ENCODE measurements at regions not wholly inside any gene's neighbourhood (a gene's known extent, or its start where the extent isn't known, plus 50 kb on each side); places are given as distances from the start of the nearest gene placed in this dataset.

DNA sequence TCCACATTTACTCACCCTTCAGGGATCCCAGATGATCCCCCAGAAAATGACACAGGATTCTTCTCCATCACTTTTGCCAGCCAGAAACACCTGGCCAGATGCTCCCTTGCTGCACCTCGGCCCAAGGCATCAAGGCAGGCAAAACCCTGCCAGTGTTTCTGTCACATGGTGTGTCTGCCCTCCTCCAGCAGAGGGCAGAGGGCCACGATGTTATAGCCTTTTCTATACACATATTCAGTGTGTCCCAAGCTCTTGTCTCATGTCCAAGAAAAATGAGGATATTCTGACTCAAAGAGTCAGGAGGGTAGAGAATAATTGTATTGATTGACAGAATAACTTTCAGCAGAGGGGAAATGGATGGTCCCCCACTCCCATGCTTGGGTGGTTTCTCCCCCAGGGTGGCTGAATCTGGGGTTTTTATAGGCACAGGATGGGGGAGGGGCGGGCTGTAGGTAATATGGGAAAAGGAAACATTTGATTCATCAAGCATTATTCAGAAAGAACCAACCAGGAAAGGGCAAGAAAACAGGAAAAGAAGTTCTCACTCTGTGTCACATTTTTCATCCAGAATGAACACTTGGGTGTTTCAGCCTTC lies 933.9 kb downstream of the TRIB2 start:
- Histone ChIP-seq H3K27ac (no peak overlapping the region), H3K4me1 (no peaks in the 10 kb centered on the region), H3K9me3 (no peaks in the 10 kb centered on the region), H3K4me3 (no peak overlapping the region), H3K36me3 (no peaks in the 10 kb centered on the region), H3K27me3 (no peaks in the 10 kb centered on the region)
- TF ChIP-seq, protein P1, sequence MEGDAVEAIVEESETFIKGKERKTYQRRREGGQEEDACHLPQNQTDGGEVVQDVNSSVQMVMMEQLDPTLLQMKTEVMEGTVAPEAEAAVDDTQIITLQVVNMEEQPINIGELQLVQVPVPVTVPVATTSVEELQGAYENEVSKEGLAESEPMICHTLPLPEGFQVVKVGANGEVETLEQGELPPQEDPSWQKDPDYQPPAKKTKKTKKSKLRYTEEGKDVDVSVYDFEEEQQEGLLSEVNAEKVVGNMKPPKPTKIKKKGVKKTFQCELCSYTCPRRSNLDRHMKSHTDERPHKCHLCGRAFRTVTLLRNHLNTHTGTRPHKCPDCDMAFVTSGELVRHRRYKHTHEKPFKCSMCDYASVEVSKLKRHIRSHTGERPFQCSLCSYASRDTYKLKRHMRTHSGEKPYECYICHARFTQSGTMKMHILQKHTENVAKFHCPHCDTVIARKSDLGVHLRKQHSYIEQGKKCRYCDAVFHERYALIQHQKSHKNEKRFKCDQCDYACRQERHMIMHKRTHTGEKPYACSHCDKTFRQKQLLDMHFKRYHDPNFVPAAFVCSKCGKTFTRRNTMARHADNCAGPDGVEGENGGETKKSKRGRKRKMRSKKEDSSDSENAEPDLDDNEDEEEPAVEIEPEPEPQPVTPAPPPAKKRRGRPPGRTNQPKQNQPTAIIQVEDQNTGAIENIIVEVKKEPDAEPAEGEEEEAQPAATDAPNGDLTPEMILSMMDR (IDR thresholded peaks at IDR 0.05) = no peak
- TF ChIP-seq POLR2A (IDR thresholded peaks at IDR 0.05) (no peak), EP300 (IDR thresholded peaks at IDR 0.05) (no peak), POLR2AphosphoS5 (IDR thresholded peaks at IDR 0.05) (no peak)
- 77% methylated on average over 3 of the region's 3 CpGs for WGBS
- no peak for DNase-seq (ENCODE audit: low spot score in 2 of 2)

DNA sequence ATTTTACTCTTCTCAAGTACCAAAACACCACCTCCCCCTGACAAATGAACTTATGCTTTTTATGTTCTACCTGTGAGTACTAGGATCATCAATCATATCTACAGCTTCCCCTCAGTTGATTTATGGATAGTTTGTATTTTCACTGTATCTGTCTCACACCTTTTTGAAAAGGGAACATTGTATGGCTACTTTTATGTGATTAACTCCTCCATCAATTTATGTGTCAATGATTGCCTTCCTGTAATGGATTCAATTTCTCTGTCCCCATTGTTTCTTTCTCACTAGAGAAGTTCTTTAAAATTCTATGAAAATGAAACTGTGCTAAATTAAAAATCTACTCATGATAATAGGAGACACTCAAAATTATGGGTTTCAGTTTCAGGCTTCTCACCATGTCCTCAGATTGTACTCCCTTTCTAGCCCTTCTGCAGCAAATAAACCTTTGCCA lies 935.0 kb downstream of the TRIB2 start:
- Histone ChIP-seq H3K36me3 (no peaks in the 10 kb centered on the region), H3K27me3 (no peaks in the 10 kb centered on the region), H3K4me1 (no peaks in the 10 kb centered on the region), H3K27ac (no peak overlapping the region), H3K4me3 (no peak overlapping the region), H3K9me3 (no peaks in the 10 kb centered on the region)
- DNase-seq (ENCODE audit: low spot score in 2 of 2) = no peak
- no peak for TF ChIP-seq EP300 (IDR thresholded peaks at IDR 0.05)
- no peak for TF ChIP-seq POLR2A (IDR thresholded peaks at IDR 0.05)
- no peak for TF ChIP-seq POLR2AphosphoS5 (IDR thresholded peaks at IDR 0.05)
- TF ChIP-seq, protein P1 (IDR thresholded peaks at IDR 0.05) = no peak

DNA sequence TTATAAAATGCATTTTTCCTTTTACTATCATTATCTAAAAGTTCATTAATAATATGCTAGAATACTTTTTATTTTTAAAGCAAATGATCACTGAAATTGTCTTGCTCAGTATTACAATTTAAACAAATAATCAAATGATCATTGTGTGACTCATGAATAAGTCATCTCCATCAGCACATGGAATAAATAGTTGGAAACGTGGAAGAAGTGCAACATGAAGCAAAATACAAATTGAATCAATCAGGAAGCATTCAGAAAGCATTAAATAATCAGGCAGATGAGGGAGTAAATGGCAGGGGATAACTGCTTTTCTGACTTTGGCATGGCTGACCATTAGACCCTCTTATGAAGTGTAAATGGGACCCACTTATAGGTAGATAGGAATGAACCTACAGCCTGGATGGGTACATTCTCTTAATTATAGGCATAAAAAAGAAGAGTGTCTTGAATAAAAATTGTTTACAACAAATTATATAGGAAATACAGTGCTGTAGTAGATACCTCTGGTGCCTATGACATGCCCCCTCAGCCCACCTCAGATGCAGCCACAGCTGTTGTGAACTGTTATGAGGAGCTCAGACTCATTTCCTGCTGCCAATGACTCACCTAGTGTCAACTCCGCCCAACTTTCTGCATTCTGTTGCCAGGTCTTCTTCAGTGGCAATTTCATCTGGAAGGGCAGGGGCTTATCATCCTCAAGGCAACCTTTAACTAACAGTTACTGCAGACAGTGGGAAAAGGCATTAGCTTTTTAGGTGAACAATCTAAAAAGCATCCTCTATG lies 936.0 kb downstream of the TRIB2 start:
- Histone ChIP-seq H3K36me3 (no peaks in the 10 kb centered on the region), H3K4me3 (no peak overlapping the region), H3K27me3 (no peaks in the 10 kb centered on the region), H3K4me1 (no peaks in the 10 kb centered on the region), H3K27ac (no peak overlapping the region), H3K9me3 (no peaks in the 10 kb centered on the region)
- TF ChIP-seq EP300 (IDR thresholded peaks at IDR 0.05) (no peak), POLR2AphosphoS5 (IDR thresholded peaks at IDR 0.05) (no peak), POLR2A (IDR thresholded peaks at IDR 0.05) (no peak)
- TF ChIP-seq, protein P1 (IDR thresholded peaks at IDR 0.05) = no peak
- WGBS = 44% methylated on average over 2 of the region's 2 CpGs
- DNase-seq (ENCODE audit: low spot score in 2 of 2) = no peak

DNA sequence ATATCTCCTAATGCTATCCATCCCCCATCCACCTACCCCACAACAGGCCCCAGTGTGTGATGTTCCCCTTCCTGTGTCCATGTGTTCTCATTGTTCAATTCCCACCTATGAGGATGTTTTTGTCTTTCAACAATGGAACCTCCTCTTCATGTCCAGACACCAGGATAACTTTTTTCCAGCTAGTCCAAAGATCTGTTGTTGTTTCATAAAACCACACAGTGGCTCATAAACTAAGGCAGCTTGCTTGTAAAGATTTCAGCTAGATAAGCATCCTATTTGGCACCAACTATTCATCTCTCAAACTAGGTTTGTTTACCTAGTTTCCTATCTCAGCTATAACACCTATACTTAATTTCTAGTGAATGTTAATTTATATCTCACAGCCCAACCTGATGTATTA lies 937.7 kb downstream of the TRIB2 start:
- H3K4me3 ChIP-seq = no peak overlapping the region
- no peaks in the 10 kb centered on the region for H3K4me1 ChIP-seq
- no peaks in the 10 kb centered on the region for H3K36me3 ChIP-seq
- no peaks in the 10 kb centered on the region for H3K9me3 ChIP-seq
- DNase-seq (ENCODE audit: low spot score in 2 of 2) = no peak
- TF ChIP-seq POLR2AphosphoS5 (IDR thresholded peaks at IDR 0.05) = no peak
- TF ChIP-seq POLR2A (IDR thresholded peaks at IDR 0.05) = no peak
- TF ChIP-seq EP300 (IDR thresholded peaks at IDR 0.05) = no peak
- TF ChIP-seq, protein P1 (IDR thresholded peaks at IDR 0.05) = no peak
- no peak overlapping the region for H3K27ac ChIP-seq
- H3K27me3 ChIP-seq = no peaks in the 10 kb centered on the region

DNA sequence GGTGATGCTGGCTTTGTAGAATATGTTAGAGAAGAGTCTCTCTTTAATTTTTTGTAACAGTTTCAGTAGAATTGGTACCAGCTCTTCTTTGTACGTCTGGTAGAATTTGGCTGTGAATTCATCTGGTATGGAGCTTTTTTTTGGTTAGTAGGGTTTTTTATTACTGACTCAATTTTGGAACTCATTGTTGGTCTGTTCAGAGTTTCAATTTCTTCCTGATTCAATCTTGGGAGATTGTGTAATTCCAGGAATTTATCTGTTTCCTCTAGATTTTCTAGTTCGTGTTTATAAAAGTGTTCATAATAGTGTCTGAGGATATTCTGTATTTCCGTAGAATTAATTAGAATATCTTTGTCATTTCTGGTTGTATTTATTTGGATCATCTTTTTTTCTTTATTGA lies 943.5 kb downstream of the TRIB2 start:
- DNase-seq (ENCODE audit: low spot score in 2 of 2) = no peak
- WGBS = 71% methylated on average over 3 of the region's 3 CpGs
- Histone ChIP-seq H3K4me1 (no peaks in the 10 kb centered on the region), H3K27ac (no peak overlapping the region), H3K9me3 (no peaks in the 10 kb centered on the region), H3K4me3 (no peak overlapping the region), H3K27me3 (no peaks in the 10 kb centered on the region), H3K36me3 (no peaks in the 10 kb centered on the region)
- TF ChIP-seq, protein P1 (IDR thresholded peaks at IDR 0.05) = no peak
- TF ChIP-seq POLR2A (IDR thresholded peaks at IDR 0.05) (no peak), EP300 (IDR thresholded peaks at IDR 0.05) (no peak), POLR2AphosphoS5 (IDR thresholded peaks at IDR 0.05) (no peak)

All from suprapubic skin (tissue), 4 donors.